Pancreas (tissue), 10 donors: ENCODE measurements at regions not wholly inside any gene's neighbourhood (a gene's known extent, or its start where the extent isn't known, plus 50 kb on each side); places are given as distances from the start of the nearest gene placed in this dataset.

ENCODE experiments used
- ATAC-seq, 4 donors: fragments of 200-7000 bp; cut with Tn5 transposase; one replicate each; pipeline versions ENCODE4 v1.8.0 to v1.9.1; 2020; ENCODE audit warnings: mild to moderate bottlenecking in 4 of 4, moderate library complexity in 4 of 4
- DNase-seq, 6 donors: peaks; one replicate each; pipeline ENCODE4 v3.0.0-alpha.2; 2020
- FAIRE-seq: peaks from 2 replicates; lab custom pipeline; 2012; peaks lifted over from hg19 to GRCh38; lab: Jason Lieb, UNC
- H3K27ac ChIP-seq, 4 donors: fragments of 200-600 bp; sonication (generic); 1 replicate in 3 of 4; 2 replicates in 1 of 4; pipeline versions ENCODE4 v1.5.0 to v1.8.0; 2020
- H3K27me3 ChIP-seq, 4 donors: fragments of 200-600 bp; one replicate each; pipeline ENCODE4 v1.8.0; 2021
- H3K36me3 ChIP-seq, 3 donors: fragments of 200-600 bp; sonication (generic) in 1 of 3; one replicate each; pipeline versions ENCODE4 v1.5.0 to v1.8.0; 2020 to 2021
- H3K4me1 ChIP-seq, 3 donors: fragments of 200-600 bp; one replicate each; pipeline ENCODE4 v1.8.0; 2021
- H3K4me3 ChIP-seq, 4 donors: fragments of 200-600 bp; sonication (generic) in 2 of 4; one replicate each; pipeline versions ENCODE4 v1.5.0 to v1.8.0; 2020 to 2021
- H3K9me3 ChIP-seq, 4 donors: fragments of 200-600 bp; one replicate each; pipeline ENCODE4 v1.8.0; 2021
- WGBS, 2 donors: extraction: QIAGEN DNeasy Blood & Tissue Kit; methylation state at CpG; one replicate each; pipeline ENCODE4 v1.1.7; 2013; 5-methylcytosine and 5-hydroxymethylcytosine counted together
- intact Hi-C, 3 donors: fragments of 100-400 bp; cut with DNase I; formaldehyde crosslinking; loops; one replicate each; pipeline versions ENCODE4 v1.11.1 to v1.14.2; 2022
- TF ChIP-seq, protein P1 (sequence below), 4 donors: fragments of 200-600 bp; sonication (generic) in 3 of 4; IDR thresholded peaks; one replicate each; pipeline versions ENCODE4 v1.5.0 to v1.8.0; 2021; ENCODE audit warnings: antibody characterized with exemption in 4 of 4
- donor health status: healthy with polysubstance abuse.
- donor health status: DM: no; HTN: no; CAD: no; lungs with moderate emphysema.
- donor health status: DM: no; HTN: no; CAD: no.
- donor health status: control.
- donor health status: control.
- donor health status: Bipolar disorder and iron deficiency.
- donor health status: DM: yes; HTN: yes; CAD: no.
- donor health status: DM: no; HTN: no; CAD: no.
- donor health status: DM: no; HTN: no; CAD: no.
- donor health status: DM: yes; HTN: yes; CAD: no.

DNA sequence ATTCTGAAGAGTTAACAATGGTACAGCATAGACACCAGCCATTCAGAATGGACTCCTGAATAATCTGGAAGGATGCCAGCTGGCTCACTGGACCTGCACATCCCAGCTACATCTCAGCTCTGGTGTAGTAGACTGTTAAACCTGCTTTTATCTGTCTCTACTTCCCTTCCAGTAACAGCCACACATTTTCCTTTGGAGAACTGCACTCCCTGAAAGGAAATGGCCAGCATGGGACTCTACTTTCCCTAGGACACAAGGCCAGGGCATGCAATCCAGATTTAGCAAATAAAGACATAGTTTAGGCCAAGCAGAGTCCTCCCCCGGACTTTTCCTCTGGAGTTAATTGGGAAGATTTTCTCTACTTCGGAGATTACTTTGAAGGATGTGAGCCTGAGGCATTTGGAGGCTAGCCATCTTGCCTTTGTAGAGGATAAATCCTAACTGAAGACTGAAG, 82.7 kb upstream of the TCF12 start:
- Histone ChIP-seq H3K27me3 (no peaks in the 10 kb centered on the region), H3K4me3 (no peak overlapping the region), H3K36me3 (no peaks in the 10 kb centered on the region), H3K4me1 (peaks cover 3 to 13% (median 9%) of the 10 kb centered on the region in 3 donors), H3K9me3 (no peaks in the 10 kb centered on the region), H3K27ac (no peak overlapping the region)
- TF ChIP-seq, protein P1, sequence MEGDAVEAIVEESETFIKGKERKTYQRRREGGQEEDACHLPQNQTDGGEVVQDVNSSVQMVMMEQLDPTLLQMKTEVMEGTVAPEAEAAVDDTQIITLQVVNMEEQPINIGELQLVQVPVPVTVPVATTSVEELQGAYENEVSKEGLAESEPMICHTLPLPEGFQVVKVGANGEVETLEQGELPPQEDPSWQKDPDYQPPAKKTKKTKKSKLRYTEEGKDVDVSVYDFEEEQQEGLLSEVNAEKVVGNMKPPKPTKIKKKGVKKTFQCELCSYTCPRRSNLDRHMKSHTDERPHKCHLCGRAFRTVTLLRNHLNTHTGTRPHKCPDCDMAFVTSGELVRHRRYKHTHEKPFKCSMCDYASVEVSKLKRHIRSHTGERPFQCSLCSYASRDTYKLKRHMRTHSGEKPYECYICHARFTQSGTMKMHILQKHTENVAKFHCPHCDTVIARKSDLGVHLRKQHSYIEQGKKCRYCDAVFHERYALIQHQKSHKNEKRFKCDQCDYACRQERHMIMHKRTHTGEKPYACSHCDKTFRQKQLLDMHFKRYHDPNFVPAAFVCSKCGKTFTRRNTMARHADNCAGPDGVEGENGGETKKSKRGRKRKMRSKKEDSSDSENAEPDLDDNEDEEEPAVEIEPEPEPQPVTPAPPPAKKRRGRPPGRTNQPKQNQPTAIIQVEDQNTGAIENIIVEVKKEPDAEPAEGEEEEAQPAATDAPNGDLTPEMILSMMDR (IDR thresholded peaks at IDR 0.05): no peak
- 81 to 87% methylated on average over 2 of the region's 2 CpGs for WGBS, 2 donors
- no peak for FAIRE-seq
- intact Hi-C loops: no loop called here
- no peak for ATAC-seq
- no peak for DNase-seq

DNA sequence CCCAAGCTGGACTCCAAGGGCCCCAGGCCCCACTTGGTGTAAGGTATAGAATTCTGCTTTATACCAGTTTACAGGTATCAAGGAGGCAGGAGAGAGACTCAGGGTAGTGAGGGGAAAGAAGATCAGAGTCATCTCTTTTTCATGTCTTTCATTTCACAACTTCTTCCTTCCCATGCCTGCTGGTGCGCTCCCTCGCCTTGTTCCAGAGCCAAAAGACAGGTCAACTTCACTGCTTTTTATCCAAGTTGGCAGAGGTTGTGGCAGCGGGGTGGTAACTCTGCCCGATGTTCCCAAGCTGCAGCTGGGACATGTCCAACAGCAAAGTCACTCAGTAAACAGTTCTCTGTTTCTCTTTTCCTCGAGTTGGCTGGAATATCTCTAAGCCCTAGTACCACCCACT, 86.3 kb upstream of the TCF12 start:
- ATAC-seq (peak; percentile 96 to 99 (median 99)), FAIRE-seq (peak; percentile 9), DNase-seq (peak; percentile 65 to 88 (median 83))
- WGBS, 2 donors: 3 to 11% methylated on average over 5 of the region's 5 CpGs
- Histone ChIP-seq H3K27ac (peak overlapping the region in 2 of 4 donors; percentile 47 to 53), H3K36me3 (no peaks in the 10 kb centered on the region), H3K4me3 (no peak overlapping the region), H3K27me3 (no peaks in the 10 kb centered on the region), H3K4me1 (peaks cover 3 to 13% (median 9%) of the 10 kb centered on the region in 3 donors), H3K9me3 (no peaks in the 10 kb centered on the region)
- TF ChIP-seq, protein P1 (IDR thresholded peaks at IDR 0.05): no peak
- intact Hi-C loops: no loop called here

DNA sequence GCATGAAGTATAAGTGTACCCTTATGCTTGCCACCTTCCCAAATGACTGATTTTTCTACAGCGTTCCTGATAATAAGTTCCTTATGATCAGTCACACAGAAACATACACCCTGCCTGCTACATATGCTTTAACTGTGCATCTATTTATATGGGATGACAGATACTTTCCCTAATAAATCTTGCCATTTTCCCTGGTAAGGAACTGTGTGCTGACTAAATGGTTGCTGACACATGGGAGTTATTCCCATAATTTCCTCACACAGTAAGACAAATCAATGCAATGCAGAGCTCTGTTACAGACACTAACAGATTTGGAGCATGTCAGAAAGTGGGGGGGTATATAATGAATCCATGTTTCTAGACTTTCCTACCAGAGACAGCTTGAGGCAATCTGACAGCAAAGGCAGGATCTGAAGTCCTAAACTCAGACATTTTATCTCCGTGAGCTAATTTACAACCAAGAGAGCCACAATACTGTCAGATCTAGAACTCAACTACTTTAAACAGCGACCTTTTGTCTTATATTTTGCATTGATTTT, 86.9 kb upstream of the TCF12 start:
- no peak for DNase-seq
- intact Hi-C loops: no loop called here
- peak overlapping the region in 2 of 4 donors; percentile 47 to 53 for H3K27ac ChIP-seq
- no peaks in the 10 kb centered on the region for H3K9me3 ChIP-seq
- ATAC-seq: peak in 3 of 4 donors; percentile 13 to 16 (median 14)
- 64 to 74% methylated on average over 3 of the region's 3 CpGs for WGBS, 2 donors
- TF ChIP-seq, protein P1 (IDR thresholded peaks at IDR 0.05): no peak
- H3K27me3 ChIP-seq: no peaks in the 10 kb centered on the region
- H3K36me3 ChIP-seq: no peaks in the 10 kb centered on the region
- no peak overlapping the region for H3K4me3 ChIP-seq
- H3K4me1 ChIP-seq: peaks cover 3 to 13% (median 9%) of the 10 kb centered on the region in 3 donors
- no peak for FAIRE-seq

DNA sequence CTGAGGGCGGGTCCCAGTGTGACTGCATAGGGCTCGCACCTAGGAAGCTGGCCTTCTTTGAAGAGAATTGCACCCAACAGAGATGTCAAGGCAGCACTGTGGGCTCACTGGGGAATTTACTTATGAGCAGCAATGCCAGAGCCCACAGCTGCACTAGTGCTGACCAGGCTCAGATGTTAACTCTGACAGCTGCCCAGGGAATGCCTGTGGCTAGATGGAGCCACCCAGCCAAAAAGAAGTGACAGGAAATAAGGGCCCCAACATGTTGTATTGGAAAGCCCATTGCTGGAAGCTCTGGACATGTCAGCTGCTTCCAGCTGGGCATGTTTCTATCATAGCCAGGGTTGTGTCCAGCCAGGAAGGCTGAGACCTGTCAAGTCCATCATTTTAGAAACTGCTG, 90.9 kb upstream of the ZNF280D start:
- TF ChIP-seq, protein P1 (IDR thresholded peaks at IDR 0.05): no peak
- intact Hi-C loops: loop anchor here in 1 of 3 donors (5.0 kb wide), 1 partner anchor 488 kb away; no protein-coding TSS in a partner anchor
- Histone ChIP-seq H3K4me1 (no peaks in the 10 kb centered on the region), H3K27ac (no peak overlapping the region), H3K36me3 (no peaks in the 10 kb centered on the region), H3K27me3 (no peaks in the 10 kb centered on the region), H3K9me3 (no peaks in the 10 kb centered on the region), H3K4me3 (no peak overlapping the region)
- 96% methylated on average over 2 of the region's 2 CpGs for WGBS, 2 donors
- no peak for ATAC-seq
- DNase-seq: no peak
- FAIRE-seq: no peak
